ENCODE measurements at regions not wholly inside any gene's neighbourhood (a gene's known extent, or its start where the extent isn't known, plus 50 kb on each side); places are given as distances from the start of the nearest gene placed in this dataset.

- Histone ChIP-seq H3K4me3 (replicated peaks in 1 of 4; ENCODE audit: control extremely low read depth in 1 of 4, insufficient read depth in 1 of 4, low read depth in 3 of 4, low read length in 4 of 4) (no peak overlapping the region), H3K9me3 (ENCODE audit: control insufficient read depth, insufficient read depth, low read depth, low read length) (no peaks in the 10 kb centered on the region), H3K4me1 (ENCODE audit: control insufficient read depth, extremely low read depth, insufficient read depth, low read length) (no peaks in the 10 kb centered on the region), H2AFZ (ENCODE audit: low read length) (no peak overlapping the region), H3K79me2 (ENCODE audit: control insufficient read depth, insufficient read depth, low read length) (no peaks in the 10 kb centered on the region), H3K9ac (ENCODE audit: insufficient read depth, low read length) (no peak overlapping the region), H3K4me2 (ENCODE audit: extremely low read depth, insufficient read depth, low read length) (no peak overlapping the region), H3K27me3 (ENCODE audit: control insufficient read depth, insufficient read depth, low read length) (no peaks in the 10 kb centered on the region), H3K27ac (ENCODE audit: insufficient read depth, low read length) (no peak overlapping the region), H4K20me1 (ENCODE audit: control insufficient read depth, extremely low read depth, insufficient read depth, low read length) (no peaks in the 10 kb centered on the region), H3K36me3 (ENCODE audit: control insufficient read depth, insufficient read depth, low read length) (no peaks in the 10 kb centered on the region)
- TF ChIP-seq CTCF (conservative IDR thresholded peaks at IDR 0.05 in 1 of 2, IDR thresholded peaks at IDR 0.05 in 1 of 2; ENCODE audit: low read depth in 1 of 2, low read length in 2 of 2) (no peak), EZH2 (IDR thresholded peaks at IDR 0.05; ENCODE audit: low read length, missing control alignments) (no peak)
- DNase-seq (ENCODE audit: low read depth in 2 of 2), result no peak
Measured at GRCh38 chr16:73563709-73564108, 515.8 kb upstream of the ZFHX3 start.

GRCh38 chr16:73560497-73560896, 512.6 kb upstream of the ZFHX3 start:
- DNase-seq (ENCODE audit: low read depth in 2 of 2), result no peak
- H3K36me3 ChIP-seq (ENCODE audit: control insufficient read depth, insufficient read depth, low read length), result no peaks in the 10 kb centered on the region
- no peak for TF ChIP-seq CTCF (conservative IDR thresholded peaks at IDR 0.05 in 1 of 2, IDR thresholded peaks at IDR 0.05 in 1 of 2; ENCODE audit: low read depth in 1 of 2, low read length in 2 of 2)
- TF ChIP-seq EZH2 (IDR thresholded peaks at IDR 0.05; ENCODE audit: low read length, missing control alignments), result no peak

DNA sequence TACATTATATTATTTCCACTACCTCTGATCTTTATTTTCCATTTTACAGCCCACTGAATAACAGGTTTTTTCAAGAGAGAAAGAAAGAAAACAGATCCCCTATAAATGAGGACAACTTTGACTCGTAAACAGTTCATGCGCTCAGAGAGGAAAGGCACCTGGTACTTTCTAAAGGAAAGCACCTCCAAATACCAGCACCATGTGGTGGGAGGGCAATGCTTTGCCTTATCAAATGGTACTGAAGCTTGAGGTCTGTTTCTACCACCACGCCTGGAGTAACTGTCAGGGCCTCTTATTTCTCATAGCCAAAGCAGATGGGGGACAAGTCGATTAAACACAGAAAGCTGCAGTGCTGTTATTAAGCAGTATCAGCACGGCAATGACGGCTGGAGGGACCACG, 510.3 kb upstream of the ZFHX3 start:
- Histone ChIP-seq H3K4me3 (replicated peaks in 1 of 4; ENCODE audit: control extremely low read depth in 1 of 4, insufficient read depth in 1 of 4, low read depth in 3 of 4, low read length in 4 of 4) (no peak overlapping the region), H3K4me2 (ENCODE audit: extremely low read depth, insufficient read depth, low read length) (no peak overlapping the region), H4K20me1 (ENCODE audit: control insufficient read depth, extremely low read depth, insufficient read depth, low read length) (no peaks in the 10 kb centered on the region), H2AFZ (ENCODE audit: low read length) (no peak overlapping the region), H3K27me3 (ENCODE audit: control insufficient read depth, insufficient read depth, low read length) (no peaks in the 10 kb centered on the region), H3K79me2 (ENCODE audit: control insufficient read depth, insufficient read depth, low read length) (no peaks in the 10 kb centered on the region), H3K4me1 (ENCODE audit: control insufficient read depth, extremely low read depth, insufficient read depth, low read length) (no peaks in the 10 kb centered on the region), H3K27ac (ENCODE audit: insufficient read depth, low read length) (no peak overlapping the region), H3K36me3 (ENCODE audit: control insufficient read depth, insufficient read depth, low read length) (no peaks in the 10 kb centered on the region), H3K9ac (ENCODE audit: insufficient read depth, low read length) (no peak overlapping the region), H3K9me3 (ENCODE audit: control insufficient read depth, insufficient read depth, low read depth, low read length) (no peaks in the 10 kb centered on the region)
- DNase-seq (ENCODE audit: low read depth in 2 of 2), result no peak
- TF ChIP-seq EZH2 (IDR thresholded peaks at IDR 0.05; ENCODE audit: low read length, missing control alignments) (no peak), CTCF (conservative IDR thresholded peaks at IDR 0.05 in 1 of 2, IDR thresholded peaks at IDR 0.05 in 1 of 2; ENCODE audit: low read depth in 1 of 2, low read length in 2 of 2) (no peak)

More at GRCh38 chr16:73560497-73560896, 512.6 kb upstream of the ZFHX3 start:
- H3K4me1 ChIP-seq (ENCODE audit: control insufficient read depth, extremely low read depth, insufficient read depth, low read length), result no peaks in the 10 kb centered on the region
- H3K4me2 ChIP-seq (ENCODE audit: extremely low read depth, insufficient read depth, low read length), result no peak overlapping the region
- H3K79me2 ChIP-seq (ENCODE audit: control insufficient read depth, insufficient read depth, low read length), result no peaks in the 10 kb centered on the region
- no peak overlapping the region for H2AFZ ChIP-seq (ENCODE audit: low read length)
- no peaks in the 10 kb centered on the region for H4K20me1 ChIP-seq (ENCODE audit: control insufficient read depth, extremely low read depth, insufficient read depth, low read length)
- no peaks in the 10 kb centered on the region for H3K9me3 ChIP-seq (ENCODE audit: control insufficient read depth, insufficient read depth, low read depth, low read length)
- H3K4me3 ChIP-seq (replicated peaks in 1 of 4; ENCODE audit: control extremely low read depth in 1 of 4, insufficient read depth in 1 of 4, low read depth in 3 of 4, low read length in 4 of 4), result no peak overlapping the region
- no peak overlapping the region for H3K27ac ChIP-seq (ENCODE audit: insufficient read depth, low read length)
- H3K27me3 ChIP-seq (ENCODE audit: control insufficient read depth, insufficient read depth, low read length), result no peaks in the 10 kb centered on the region
- H3K9ac ChIP-seq (ENCODE audit: insufficient read depth, low read length), result no peak overlapping the region

Data from fibroblast of lung (primary cell).